AG04449 (cell line): ENCODE measurements at regions not wholly inside any gene's neighbourhood (a gene's known extent, or its start where the extent isn't known, plus 50 kb on each side); places are given as distances from the start of the nearest gene placed in this dataset.

Experiments used
- CTCF ChIA-PET: fragments of 350-600 bp; formaldehyde crosslinking; extraction: SDS; loops from one replicate; lab custom pipeline; 2021; ENCODE audit warnings: antibody characterized with exemption; lab: Yijun Ruan, JAX
- POLR2A ChIA-PET: fragments of 400-600, 350-600 bp; formaldehyde crosslinking; extraction: SDS; loops from one replicate; lab custom pipeline; 2020; ENCODE audit warnings: antibody characterized with exemption, inconsistent platforms; lab: Yijun Ruan, JAX
- DNase-seq: peaks from one replicate; pipeline ENCODE4 v3.0.0-alpha.2; 2010; ENCODE audit warnings: low read depth, low spot score
- H3K4me3 ChIP-seq: 2 replicates; pipeline ENCODE4 v1.5.1; 2011; ENCODE audit warnings: low read depth, mild to moderate bottlenecking, control low read depth, low read length
- TF ChIP-seq, protein P1 (sequence below): IDR thresholded peaks from one replicate; pipeline ENCODE4 v1.5.1; 2011; ENCODE audit warnings: mild to moderate bottlenecking, moderate library complexity, low read length, control low read depth, inconsistent platforms; ENCODE audit not compliant: insufficient read depth; ENCODE audit errors: missing control alignments

GRCh38 chr18:56389190-56389589, 249.2 kb downstream of the TXNL1 start:
- ChIA-PET CTCF (no interaction called here), POLR2A (no interaction called here)
- DNase-seq: no peak
- H3K4me3 ChIP-seq: no peak overlapping the region
- TF ChIP-seq, protein P1, sequence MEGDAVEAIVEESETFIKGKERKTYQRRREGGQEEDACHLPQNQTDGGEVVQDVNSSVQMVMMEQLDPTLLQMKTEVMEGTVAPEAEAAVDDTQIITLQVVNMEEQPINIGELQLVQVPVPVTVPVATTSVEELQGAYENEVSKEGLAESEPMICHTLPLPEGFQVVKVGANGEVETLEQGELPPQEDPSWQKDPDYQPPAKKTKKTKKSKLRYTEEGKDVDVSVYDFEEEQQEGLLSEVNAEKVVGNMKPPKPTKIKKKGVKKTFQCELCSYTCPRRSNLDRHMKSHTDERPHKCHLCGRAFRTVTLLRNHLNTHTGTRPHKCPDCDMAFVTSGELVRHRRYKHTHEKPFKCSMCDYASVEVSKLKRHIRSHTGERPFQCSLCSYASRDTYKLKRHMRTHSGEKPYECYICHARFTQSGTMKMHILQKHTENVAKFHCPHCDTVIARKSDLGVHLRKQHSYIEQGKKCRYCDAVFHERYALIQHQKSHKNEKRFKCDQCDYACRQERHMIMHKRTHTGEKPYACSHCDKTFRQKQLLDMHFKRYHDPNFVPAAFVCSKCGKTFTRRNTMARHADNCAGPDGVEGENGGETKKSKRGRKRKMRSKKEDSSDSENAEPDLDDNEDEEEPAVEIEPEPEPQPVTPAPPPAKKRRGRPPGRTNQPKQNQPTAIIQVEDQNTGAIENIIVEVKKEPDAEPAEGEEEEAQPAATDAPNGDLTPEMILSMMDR: no peak

DNA sequence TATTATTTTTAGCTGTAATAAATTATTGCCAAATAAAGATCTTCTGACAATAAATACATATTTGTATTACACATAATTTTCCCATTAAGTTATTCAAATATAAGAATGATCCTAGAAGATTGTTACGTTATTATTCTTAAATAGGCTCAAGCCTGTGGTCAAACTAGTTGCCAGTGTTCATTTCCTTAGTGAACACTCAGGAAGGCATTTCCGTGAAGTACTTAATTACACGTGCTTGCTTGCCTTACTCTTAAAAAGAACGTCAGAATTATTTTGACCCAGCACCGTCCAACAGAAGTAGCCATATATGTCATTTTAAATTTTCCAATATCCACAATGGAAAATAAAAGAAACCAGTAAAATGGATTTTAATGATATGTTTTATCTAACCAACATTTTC, 249.8 kb downstream of the TXNL1 start:
- POLR2A ChIA-PET: no interaction called here
- H3K4me3 ChIP-seq: no peak overlapping the region
- peak; percentile 21 for DNase-seq
- TF ChIP-seq, protein P1: no peak
- CTCF ChIA-PET: no interaction called here

- POLR2A ChIA-PET: no interaction called here
- no peak overlapping the region for H3K4me3 ChIP-seq
- DNase-seq: no peak
- CTCF ChIA-PET: no interaction called here
- TF ChIP-seq, protein P1: no peak
Observed at GRCh38 chr18:56386856-56387255, 251.5 kb downstream of the TXNL1 start.

GRCh38 chr18:56383349-56383748, 255.0 kb downstream of the TXNL1 start:
- TF ChIP-seq, protein P1: no peak
- ChIA-PET POLR2A (no interaction called here), CTCF (no interaction called here)
- no peak overlapping the region for H3K4me3 ChIP-seq
- no peak for DNase-seq

GRCh38 chr18:56382541-56382940, 255.9 kb downstream of the TXNL1 start:
- DNase-seq: no peak
- POLR2A ChIA-PET: no interaction called here
- CTCF ChIA-PET: interaction anchor here (1.1 kb wide), 1 partner anchor 194 kb away, joined by 3 read pairs; no protein-coding TSS in a partner anchor
- no peak overlapping the region for H3K4me3 ChIP-seq
- TF ChIP-seq, protein P1: no peak

DNA sequence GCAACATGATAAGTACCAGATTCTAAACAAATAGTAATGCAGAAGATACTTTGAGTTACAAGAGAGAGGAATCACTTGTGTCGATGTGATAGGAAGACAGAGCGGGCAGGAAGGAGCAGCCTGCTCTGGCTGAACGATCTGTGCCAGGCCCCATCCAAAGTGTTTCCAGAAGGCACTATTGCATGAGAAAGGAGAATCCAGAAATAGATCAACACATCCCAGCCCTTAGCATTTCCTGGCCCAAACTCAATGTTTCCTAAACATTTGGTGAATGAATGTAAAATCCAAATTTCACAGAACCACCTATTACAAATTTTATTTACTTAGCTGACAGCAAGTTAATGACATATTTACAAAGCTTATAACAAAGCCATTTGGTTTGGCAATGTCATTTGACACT, 257.2 kb downstream of the TXNL1 start:
- TF ChIP-seq, protein P1: no peak
- no peak for DNase-seq
- ChIA-PET CTCF (no interaction called here), POLR2A (no interaction called here)
- no peak overlapping the region for H3K4me3 ChIP-seq

DNA sequence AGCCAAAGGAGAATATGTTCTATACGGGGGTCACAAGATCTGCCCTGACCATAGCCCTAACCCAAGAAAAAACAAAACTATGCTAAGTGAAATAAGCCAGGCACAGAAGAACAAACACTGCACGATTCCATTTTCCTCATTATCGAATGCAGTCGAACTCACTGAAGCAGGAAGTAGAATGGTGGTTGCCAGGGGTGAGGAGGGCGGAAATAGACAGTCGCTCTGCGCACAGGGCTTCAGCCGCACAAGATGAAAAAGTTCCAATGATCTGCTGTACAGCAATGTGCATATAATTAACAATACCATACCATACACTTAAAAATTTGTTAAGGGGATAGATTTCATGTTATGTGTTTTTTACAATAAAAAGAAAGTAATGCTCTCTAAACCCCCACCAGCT, 257.7 kb downstream of the TXNL1 start:
- ChIA-PET CTCF (no interaction called here), POLR2A (no interaction called here)
- DNase-seq: no peak
- TF ChIP-seq, protein P1: no peak
- no peak overlapping the region for H3K4me3 ChIP-seq
